K562 (cell line): ENCODE measurements at regions not wholly inside any gene's neighbourhood (a gene's known extent, or its start where the extent isn't known, plus 50 kb on each side); places are given as distances from the start of the nearest gene placed in this dataset.

Source experiments
- CEBPB ChIP-seq: fragments of 450-650 bp; IDR thresholded peaks from 2 replicates; pipeline ENCODE4 v1.6.1; 2016; ENCODE audit warnings: missing genetic modification characterization, missing compliant biosample characterization
- CREB1 ChIP-seq, 2 experiments: sonication (generic) in 1 of 2; formaldehyde crosslinking in 1 of 2; IDR thresholded peaks; 2 replicates each; pipeline versions ENCODE4 v1.6.1 to v1.8.0; 2012 to 2022; ENCODE audit warnings: inconsistent platforms in 1 of 2, mild to moderate bottlenecking in 1 of 2, missing genetic modification reagents in 1 of 2, moderate library complexity in 1 of 2
- EP400 ChIP-seq: fragments of 450-650 bp; IDR thresholded peaks from 2 replicates; pipeline ENCODE4 v1.6.1; 2017; ENCODE audit warnings: antibody characterized with exemption, mild to moderate bottlenecking, moderate library complexity
- FOXA3 ChIP-seq, 2 experiments: fragments of 450-650 bp in 1 of 2; sonication (generic) in 1 of 2; formaldehyde crosslinking; IDR thresholded peaks in 1 of 2; conservative IDR thresholded peaks in 1 of 2; 2 replicates each; pipeline versions ENCODE4 v1.4.0 to v1.8.0; 2020 to 2022; ENCODE audit warnings: mild to moderate bottlenecking in 2 of 2, missing genetic modification reagents in 1 of 2
- HMGN3 ChIP-seq: IDR thresholded peaks from 2 replicates; pipeline ENCODE4 v1.6.1; 2011; ENCODE audit warnings: borderline replicate concordance, low read depth, mild to moderate bottlenecking, mixed read lengths, low read length; ENCODE audit not compliant: insufficient read length; ENCODE audit errors: extremely low read depth
- PRMT5 ChIP-seq: sonication (generic); formaldehyde crosslinking; IDR thresholded peaks from 2 replicates; pipeline ENCODE4 v1.5.0; 2020; ENCODE audit warnings: missing genetic modification reagents
- REST ChIP-seq, 2 experiments: fragments of 450-650 bp; formaldehyde crosslinking in 1 of 2; IDR thresholded peaks; 2 replicates each; pipeline versions ENCODE4 v1.4.0 to v1.6.1; 2014 to 2020; ENCODE audit warnings: mild to moderate bottlenecking in 2 of 2, borderline replicate concordance in 1 of 2, low read depth in 1 of 2
- SIN3A ChIP-seq, 2 experiments: fragments of 150-350 bp in 1 of 2; IDR thresholded peaks; 2 replicates each; pipeline ENCODE4 v1.6.1; 2011 to 2016; ENCODE audit warnings: borderline replicate concordance in 2 of 2, low read depth in 2 of 2, low read length in 2 of 2, mild to moderate bottlenecking in 2 of 2, moderate library complexity in 2 of 2; ENCODE audit not compliant: control insufficient read depth in 1 of 2
- SRSF3 ChIP-seq: fragments of 200-400 bp; formaldehyde crosslinking; IDR thresholded peaks from 2 replicates; pipeline ENCODE4 v1.6.1; 2016; ENCODE audit warnings: mild to moderate bottlenecking, low read length, moderate library complexity; ENCODE audit not compliant: insufficient read depth
- TAF15 ChIP-seq: fragments of 200-400 bp; formaldehyde crosslinking; IDR thresholded peaks from 2 replicates; pipeline ENCODE4 v1.6.1; 2017; ENCODE audit warnings: mild to moderate bottlenecking, low read depth, low read length, moderate library complexity
- ZFP30 ChIP-seq: fragments of 250-450 bp; sonication (Bioruptor Pico); IDR thresholded peaks from 2 replicates; pipeline ENCODE4 v1.8.0; 2022; ENCODE audit warnings: moderate library complexity, mild to moderate bottlenecking, inconsistent platforms, borderline replicate concordance
- TF ChIP-seq, protein P1 (sequence below), 3 experiments: IDR thresholded peaks in 2 of 3; conservative IDR thresholded peaks in 1 of 3; 2 replicates each; pipeline ENCODE4 v1.5.1; 2011 to 2012; ENCODE audit warnings: low read length in 3 of 3, mild to moderate bottlenecking in 3 of 3, control low read depth in 2 of 3, improper control_type of control experiment in 1 of 3, inconsistent platforms in 1 of 3, low read depth in 1 of 3, mixed read lengths in 1 of 3, moderate library complexity in 1 of 3; ENCODE audit not compliant: insufficient read depth in 2 of 3

- TF ChIP-seq, protein P1, sequence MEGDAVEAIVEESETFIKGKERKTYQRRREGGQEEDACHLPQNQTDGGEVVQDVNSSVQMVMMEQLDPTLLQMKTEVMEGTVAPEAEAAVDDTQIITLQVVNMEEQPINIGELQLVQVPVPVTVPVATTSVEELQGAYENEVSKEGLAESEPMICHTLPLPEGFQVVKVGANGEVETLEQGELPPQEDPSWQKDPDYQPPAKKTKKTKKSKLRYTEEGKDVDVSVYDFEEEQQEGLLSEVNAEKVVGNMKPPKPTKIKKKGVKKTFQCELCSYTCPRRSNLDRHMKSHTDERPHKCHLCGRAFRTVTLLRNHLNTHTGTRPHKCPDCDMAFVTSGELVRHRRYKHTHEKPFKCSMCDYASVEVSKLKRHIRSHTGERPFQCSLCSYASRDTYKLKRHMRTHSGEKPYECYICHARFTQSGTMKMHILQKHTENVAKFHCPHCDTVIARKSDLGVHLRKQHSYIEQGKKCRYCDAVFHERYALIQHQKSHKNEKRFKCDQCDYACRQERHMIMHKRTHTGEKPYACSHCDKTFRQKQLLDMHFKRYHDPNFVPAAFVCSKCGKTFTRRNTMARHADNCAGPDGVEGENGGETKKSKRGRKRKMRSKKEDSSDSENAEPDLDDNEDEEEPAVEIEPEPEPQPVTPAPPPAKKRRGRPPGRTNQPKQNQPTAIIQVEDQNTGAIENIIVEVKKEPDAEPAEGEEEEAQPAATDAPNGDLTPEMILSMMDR (IDR thresholded peaks at IDR 0.05 in 2 of 3, conservative IDR thresholded peaks at IDR 0.05 in 1 of 3; ENCODE audit: insufficient read depth in 2 of 3, low read depth in 1 of 3, low read length in 3 of 3) = no peak
- TF ChIP-seq SIN3A (IDR thresholded peaks at IDR 0.05; ENCODE audit: borderline replicate concordance in 2 of 2, control insufficient read depth in 1 of 2, low read depth in 2 of 2, low read length in 2 of 2) = no peak
- TF ChIP-seq EP400 = no peak
- no peak for TF ChIP-seq FOXA3 (CRISPR knock-in tag; conservative IDR thresholded peaks at IDR 0.05 in 1 of 2, IDR thresholded peaks at IDR 0.05 in 1 of 2)
- no peak for TF ChIP-seq SRSF3
- TF ChIP-seq REST (IDR thresholded peaks at IDR 0.05; ENCODE audit: borderline replicate concordance) = no peak
- TF ChIP-seq REST (CRISPR knock-in tag; IDR thresholded peaks at IDR 0.05; ENCODE audit: low read depth) = no peak
- TF ChIP-seq CEBPB (tag) = no peak
- TF ChIP-seq ZFP30 (CRISPR knock-in tag) = no peak
- no peak for TF ChIP-seq PRMT5
- TF ChIP-seq HMGN3 = no peak
- TF ChIP-seq TAF15 = no peak
- TF ChIP-seq CREB1 (IDR thresholded peaks at IDR 0.05) = no peak
- TF ChIP-seq CREB1 (CRISPR knock-in tag; IDR thresholded peaks at IDR 0.05) = no peak
Observed at GRCh38 chr16:86321491-86321890, 188.8 kb upstream of the FOXF1 start.
